ENCODE measurements at regions not wholly inside any gene's neighbourhood (a gene's known extent, or its start where the extent isn't known, plus 50 kb on each side); places are given as distances from the start of the nearest gene placed in this dataset.

- Histone ChIP-seq H3K4me2 (no peak overlapping the region), H3K9me3 (peaks cover 18% of the 10 kb centered on the region; the same call in 1 of the 2 replicates), H3K9me2 (no peaks in the 10 kb centered on the region), H3K27me3 (ENCODE audit: insufficient read depth) (no peaks in the 10 kb centered on the region), H3K27ac (ENCODE audit: low read depth in 2 of 2, low read length in 1 of 2) (no peak overlapping the region), H3F3A (replicated peaks; ENCODE audit: insufficient read depth) (no peaks in the 10 kb centered on the region), H4K20me1 (ENCODE audit: insufficient read depth) (no peaks in the 10 kb centered on the region), H3K36me3 (replicated peaks in 1 of 2; ENCODE audit: control insufficient read depth in 1 of 2, insufficient read depth in 2 of 2, low read length in 1 of 2) (no peaks in the 10 kb centered on the region), H3K79me2 (ENCODE audit: insufficient read depth) (no peaks in the 10 kb centered on the region), H3K4me3 (ENCODE audit: low read depth in 2 of 2, low read length in 1 of 2) (no peak overlapping the region), H3K4me1 (ENCODE audit: control insufficient read depth in 1 of 2, insufficient read depth in 2 of 2, low read depth in 1 of 2, low read length in 1 of 2) (no peaks in the 10 kb centered on the region; a peak in 1 of 4 replicates), H3K9ac (no peak overlapping the region), H2AFZ (ENCODE audit: low read depth) (no peak overlapping the region)
- CTCF ChIA-PET, result interaction anchor here (1.6 kb wide), 1 partner anchor 12 kb away, joined by 3 read pairs; no protein-coding TSS in a partner anchor
- POLR2A ChIA-PET, result no interaction called here
- no peak for DNase-seq
- WGBS (ENCODE audit: low lambda C conversion rate), result 50% methylated on average over 1 of the region's 1 CpG
- no peak for TF ChIP-seq MXI1 (IDR thresholded peaks at IDR 0.05; ENCODE audit: low read depth, low read length)
- no peak for TF ChIP-seq NFIC (IDR thresholded peaks at IDR 0.05; ENCODE audit: borderline replicate concordance)
- no peak for TF ChIP-seq RAD21 (IDR thresholded peaks at IDR 0.05; ENCODE audit: low read length)
- no peak for TF ChIP-seq IRF3 (IDR thresholded peaks at IDR 0.05; ENCODE audit: low read depth, low read length)
- no peak for TF ChIP-seq TEAD4 (IDR thresholded peaks at IDR 0.05; ENCODE audit: borderline replicate concordance, insufficient read depth)
- no peak for TF ChIP-seq ELF1 (IDR thresholded peaks at IDR 0.05)
Measured at GRCh38 chr3:159026510-159026909, 224.7 kb downstream of the MFSD1 start.

DNA sequence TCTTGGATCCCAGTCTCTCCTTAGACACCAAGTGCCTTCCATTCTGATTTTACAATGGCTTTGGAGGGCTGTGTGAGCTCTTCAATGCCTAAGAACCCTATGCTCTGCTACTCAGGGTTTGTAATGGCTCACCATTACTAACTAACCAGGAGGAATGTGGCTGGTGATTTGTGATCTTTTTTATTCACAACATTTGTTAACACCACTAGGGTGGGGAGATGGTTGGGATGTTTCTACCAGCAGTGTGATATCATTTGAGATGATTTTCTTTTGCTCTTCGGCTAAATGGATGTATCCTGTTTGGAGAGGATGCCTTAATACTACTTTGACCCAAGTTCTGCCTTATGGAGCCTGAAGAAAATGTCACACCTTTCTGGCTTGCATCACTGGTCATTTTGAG lies 226.9 kb downstream of the MFSD1 start:
- H3K79me2 ChIP-seq (ENCODE audit: insufficient read depth), result no peaks in the 10 kb centered on the region
- POLR2A ChIA-PET, result no interaction called here
- no peaks in the 10 kb centered on the region for H3F3A ChIP-seq (replicated peaks; ENCODE audit: insufficient read depth)
- H3K9ac ChIP-seq, result no peak overlapping the region
- H3K9me3 ChIP-seq, result peaks cover 3% of the 10 kb centered on the region; the same call in 1 of the 2 replicates
- H3K36me3 ChIP-seq (replicated peaks in 1 of 2; ENCODE audit: control insufficient read depth in 1 of 2, insufficient read depth in 2 of 2, low read length in 1 of 2), result no peaks in the 10 kb centered on the region
- H4K20me1 ChIP-seq (ENCODE audit: insufficient read depth), result no peaks in the 10 kb centered on the region
- H3K4me2 ChIP-seq, result no peak overlapping the region
- no peak overlapping the region for H3K4me3 ChIP-seq (ENCODE audit: low read depth in 2 of 2, low read length in 1 of 2)
- no peaks in the 10 kb centered on the region; a peak in 1 of 4 replicates for H3K4me1 ChIP-seq (ENCODE audit: control insufficient read depth in 1 of 2, insufficient read depth in 2 of 2, low read depth in 1 of 2, low read length in 1 of 2)
- no peak overlapping the region for H3K27ac ChIP-seq (ENCODE audit: low read depth in 2 of 2, low read length in 1 of 2)
- WGBS (ENCODE audit: low lambda C conversion rate), result 83% methylated on average over 1 of the region's 1 CpG
- no peaks in the 10 kb centered on the region for H3K9me2 ChIP-seq
- TF ChIP-seq TEAD4 (IDR thresholded peaks at IDR 0.05; ENCODE audit: borderline replicate concordance, insufficient read depth) (no peak), ELF1 (IDR thresholded peaks at IDR 0.05) (no peak), IRF3 (IDR thresholded peaks at IDR 0.05; ENCODE audit: low read depth, low read length) (no peak), MEF2A (IDR thresholded peaks at IDR 0.05; ENCODE audit: borderline replicate concordance, low read depth) (no peak), TAF1 (IDR thresholded peaks at IDR 0.05; ENCODE audit: borderline replicate concordance, low read depth, low read length) (no peak), RXRA (IDR thresholded peaks at IDR 0.05; ENCODE audit: borderline replicate concordance, low read depth) (no peak), EP300 (IDR thresholded peaks at IDR 0.05; ENCODE audit: borderline replicate concordance in 1 of 2, low read depth in 1 of 2, low read length in 1 of 2) (no peak), FOXJ3 (CRISPR knock-in tag; IDR thresholded peaks at IDR 0.05) (no peak), GABPA (IDR thresholded peaks at IDR 0.05; ENCODE audit: low read depth) (no peak), CHD2 (IDR thresholded peaks at IDR 0.05; ENCODE audit: low read length, partially characterized antibody) (no peak), SMC3 (IDR thresholded peaks at IDR 0.05; ENCODE audit: low read depth, low read length) (no peak), TCF12 (IDR thresholded peaks at IDR 0.05) (no peak), GATA2 (CRISPR knock-in tag; IDR thresholded peaks at IDR 0.05) (no peak), YY1 (IDR thresholded peaks at IDR 0.05; ENCODE audit: low read depth) (no peak), NRF1 (IDR thresholded peaks at IDR 0.05; ENCODE audit: low read depth, low read length) (no peak), CTCF (IDR thresholded peaks at IDR 0.05) (no peak)
- TF ChIP-seq, protein P1, sequence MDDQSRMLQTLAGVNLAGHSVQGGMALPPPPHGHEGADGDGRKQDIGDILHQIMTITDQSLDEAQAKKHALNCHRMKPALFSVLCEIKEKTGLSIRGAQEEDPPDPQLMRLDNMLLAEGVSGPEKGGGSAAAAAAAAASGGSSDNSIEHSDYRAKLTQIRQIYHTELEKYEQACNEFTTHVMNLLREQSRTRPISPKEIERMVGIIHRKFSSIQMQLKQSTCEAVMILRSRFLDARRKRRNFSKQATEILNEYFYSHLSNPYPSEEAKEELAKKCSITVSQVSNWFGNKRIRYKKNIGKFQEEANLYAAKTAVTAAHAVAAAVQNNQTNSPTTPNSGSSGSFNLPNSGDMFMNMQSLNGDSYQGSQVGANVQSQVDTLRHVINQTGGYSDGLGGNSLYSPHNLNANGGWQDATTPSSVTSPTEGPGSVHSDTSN (IDR thresholded peaks at IDR 0.05), result no peak
- TF ChIP-seq, protein P2, sequence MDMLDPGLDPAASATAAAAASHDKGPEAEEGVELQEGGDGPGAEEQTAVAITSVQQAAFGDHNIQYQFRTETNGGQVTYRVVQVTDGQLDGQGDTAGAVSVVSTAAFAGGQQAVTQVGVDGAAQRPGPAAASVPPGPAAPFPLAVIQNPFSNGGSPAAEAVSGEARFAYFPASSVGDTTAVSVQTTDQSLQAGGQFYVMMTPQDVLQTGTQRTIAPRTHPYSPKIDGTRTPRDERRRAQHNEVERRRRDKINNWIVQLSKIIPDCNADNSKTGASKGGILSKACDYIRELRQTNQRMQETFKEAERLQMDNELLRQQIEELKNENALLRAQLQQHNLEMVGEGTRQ (IDR thresholded peaks at IDR 0.05; ENCODE audit: borderline replicate concordance, low read depth, low read length), result no peak
- TF ChIP-seq, protein P3, sequence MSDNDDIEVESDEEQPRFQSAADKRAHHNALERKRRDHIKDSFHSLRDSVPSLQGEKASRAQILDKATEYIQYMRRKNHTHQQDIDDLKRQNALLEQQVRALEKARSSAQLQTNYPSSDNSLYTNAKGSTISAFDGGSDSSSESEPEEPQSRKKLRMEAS (IDR thresholded peaks at IDR 0.05; ENCODE audit: low read depth), result no peak
- no peak for DNase-seq
- no peak overlapping the region for H2AFZ ChIP-seq (ENCODE audit: low read depth)
- no peaks in the 10 kb centered on the region for H3K27me3 ChIP-seq (ENCODE audit: insufficient read depth)
- CTCF ChIA-PET, result no interaction called here
